WI38 (cell line): ENCODE measurements at regions not wholly inside any gene's neighbourhood (a gene's known extent, or its start where the extent isn't known, plus 50 kb on each side); places are given as distances from the start of the nearest gene placed in this dataset.

Experiments
- H3K4me3 ChIP-seq: 2 replicates; pipeline ENCODE4 v1.5.1; 2011; ENCODE audit warnings: low read depth, mild to moderate bottlenecking, control low read depth, low read length
- TF ChIP-seq, protein P1 (sequence below): IDR thresholded peaks from 2 replicates; pipeline ENCODE4 v1.5.1; 2012; ENCODE audit warnings: low read depth, mild to moderate bottlenecking, control low read depth, low read length

DNA sequence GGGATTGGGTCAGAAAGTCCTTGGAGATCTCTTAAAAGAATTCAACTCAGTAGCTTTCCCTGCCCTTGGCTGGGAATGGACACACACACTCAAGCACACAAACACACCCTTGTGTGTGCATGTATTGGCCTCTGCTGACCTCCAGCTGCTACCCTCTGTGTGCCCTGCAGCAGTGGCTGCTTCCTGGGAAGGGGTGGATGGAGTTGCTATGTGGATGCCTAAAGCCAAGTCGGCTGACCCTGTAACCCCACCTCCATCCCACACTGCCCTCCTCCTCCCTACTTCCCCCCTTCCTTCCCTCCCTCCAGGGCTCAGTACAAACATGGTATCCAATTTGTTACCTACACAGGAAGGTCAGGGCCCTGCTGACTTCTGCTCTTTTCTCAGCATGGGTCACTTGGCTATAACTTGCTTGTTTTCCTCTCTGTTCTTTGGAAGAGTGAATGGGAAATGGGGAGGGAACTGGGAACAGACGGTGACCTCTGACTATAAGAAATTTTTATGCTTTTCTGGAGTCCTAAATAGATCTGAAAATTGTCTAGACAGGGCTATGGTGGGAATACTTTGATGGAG lies 351.6 kb upstream of the TBX3 start:
- TF ChIP-seq, protein P1, sequence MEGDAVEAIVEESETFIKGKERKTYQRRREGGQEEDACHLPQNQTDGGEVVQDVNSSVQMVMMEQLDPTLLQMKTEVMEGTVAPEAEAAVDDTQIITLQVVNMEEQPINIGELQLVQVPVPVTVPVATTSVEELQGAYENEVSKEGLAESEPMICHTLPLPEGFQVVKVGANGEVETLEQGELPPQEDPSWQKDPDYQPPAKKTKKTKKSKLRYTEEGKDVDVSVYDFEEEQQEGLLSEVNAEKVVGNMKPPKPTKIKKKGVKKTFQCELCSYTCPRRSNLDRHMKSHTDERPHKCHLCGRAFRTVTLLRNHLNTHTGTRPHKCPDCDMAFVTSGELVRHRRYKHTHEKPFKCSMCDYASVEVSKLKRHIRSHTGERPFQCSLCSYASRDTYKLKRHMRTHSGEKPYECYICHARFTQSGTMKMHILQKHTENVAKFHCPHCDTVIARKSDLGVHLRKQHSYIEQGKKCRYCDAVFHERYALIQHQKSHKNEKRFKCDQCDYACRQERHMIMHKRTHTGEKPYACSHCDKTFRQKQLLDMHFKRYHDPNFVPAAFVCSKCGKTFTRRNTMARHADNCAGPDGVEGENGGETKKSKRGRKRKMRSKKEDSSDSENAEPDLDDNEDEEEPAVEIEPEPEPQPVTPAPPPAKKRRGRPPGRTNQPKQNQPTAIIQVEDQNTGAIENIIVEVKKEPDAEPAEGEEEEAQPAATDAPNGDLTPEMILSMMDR: no peak

DNA sequence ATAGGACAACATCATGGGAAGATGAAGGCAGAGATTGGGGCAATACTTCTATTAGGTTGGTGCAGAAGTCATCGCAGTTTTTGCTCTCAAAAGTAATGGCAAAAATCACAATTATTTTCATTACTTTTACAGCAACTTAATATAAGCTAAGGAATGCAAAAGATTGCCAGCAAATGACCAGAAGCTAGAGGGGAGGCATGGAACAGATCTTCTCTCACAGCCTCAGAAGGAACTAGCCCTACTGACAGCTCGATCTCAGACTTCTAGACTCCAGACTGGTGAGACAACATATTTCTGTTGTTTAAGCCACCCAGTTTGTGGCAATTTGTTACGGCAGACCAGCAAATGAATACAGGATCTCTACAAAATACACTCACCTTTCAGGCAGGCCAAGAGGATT lies 348.5 kb upstream of the TBX3 start:
- TF ChIP-seq, protein P1: no peak
- no peak overlapping the region for H3K4me3 ChIP-seq

More for the DNA sequence above, 351.6 kb upstream of the TBX3 start:
- H3K4me3 ChIP-seq: no peak overlapping the region

DNA sequence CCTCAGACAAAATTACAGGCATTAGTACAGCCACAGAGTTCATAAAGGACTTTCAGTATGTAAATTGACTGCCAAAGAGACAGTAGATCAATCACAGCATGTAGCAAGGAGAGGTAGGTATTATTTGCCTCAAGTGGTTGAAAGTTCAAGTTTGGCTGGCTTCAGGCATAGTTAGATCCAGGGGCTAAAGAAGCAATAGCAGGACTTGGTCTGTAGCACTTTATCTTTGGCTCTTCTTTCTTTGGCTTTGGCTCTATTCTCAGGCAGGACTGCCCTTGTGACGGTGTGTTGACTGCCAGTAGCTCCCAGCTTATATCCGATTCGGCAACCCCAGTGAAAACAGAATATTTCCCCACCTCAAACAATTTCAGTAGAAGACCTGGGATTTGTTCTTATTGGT lies 346.0 kb upstream of the TBX3 start:
- no peak overlapping the region for H3K4me3 ChIP-seq
- TF ChIP-seq, protein P1: no peak

DNA sequence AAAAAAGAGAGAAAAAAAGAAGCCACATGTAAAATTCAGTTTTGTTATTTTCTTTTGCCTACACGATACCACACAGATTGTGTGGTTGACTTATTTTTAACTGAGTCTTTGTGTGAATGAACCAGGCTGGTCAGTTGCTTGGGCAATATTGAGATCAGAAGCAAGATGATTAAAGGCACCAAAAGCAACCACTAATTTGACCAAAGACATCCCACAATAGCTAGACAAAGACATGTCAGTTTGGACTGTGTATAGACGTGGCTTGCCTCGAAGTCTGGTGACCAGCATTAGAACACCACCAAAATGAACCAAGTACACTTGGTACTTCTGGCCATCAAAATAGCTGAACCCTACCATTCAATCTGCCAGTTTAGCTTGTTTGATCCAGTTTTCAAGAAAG lies 340.6 kb upstream of the TBX3 start:
- H3K4me3 ChIP-seq: no peak overlapping the region
- TF ChIP-seq, protein P1: no peak

DNA sequence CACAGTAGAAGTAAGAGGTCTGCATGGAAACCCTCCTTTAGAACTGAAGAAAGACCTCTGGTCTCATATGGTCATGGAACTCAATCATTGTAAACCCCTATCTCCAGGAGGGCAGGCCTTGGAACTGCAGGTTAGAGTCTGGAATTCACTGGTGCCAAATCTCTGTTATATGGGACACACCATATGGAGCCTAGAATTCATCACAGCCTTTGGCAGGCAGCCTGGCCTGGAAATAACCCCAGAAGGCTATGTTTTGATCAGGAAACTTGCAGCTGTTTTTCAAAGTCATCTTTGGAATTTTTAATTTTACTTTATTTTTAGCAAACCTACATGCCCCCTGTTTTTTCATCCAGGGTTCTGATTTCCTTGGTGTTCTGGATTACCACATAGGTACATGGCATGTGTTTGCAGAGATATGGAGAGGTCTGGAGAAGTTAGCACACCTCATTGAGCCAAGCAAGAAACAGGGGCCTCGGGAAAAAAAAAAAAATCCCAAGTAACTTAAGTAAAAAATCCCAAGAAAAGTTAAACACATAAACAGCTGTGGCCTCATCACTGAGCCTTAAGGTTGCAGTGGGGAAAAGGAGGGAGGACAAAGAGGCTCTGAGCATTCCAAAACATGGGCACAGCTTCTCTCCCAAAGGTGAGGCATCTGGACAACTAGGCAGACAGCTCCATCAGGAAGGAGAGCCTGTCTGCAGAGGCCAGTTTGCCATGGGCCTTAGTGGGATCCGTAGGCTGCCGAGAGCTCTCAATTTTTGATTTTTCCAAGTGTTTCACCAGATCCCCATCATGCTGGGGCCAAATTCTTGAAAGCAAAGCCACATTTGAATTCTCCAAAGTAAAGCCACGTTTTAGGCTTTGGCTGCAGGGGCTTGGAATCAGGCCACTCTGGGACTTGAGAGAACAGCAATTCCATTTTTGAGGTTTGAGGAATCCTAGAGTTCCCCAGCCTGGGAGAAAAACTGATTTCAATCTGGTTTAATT lies 339.6 kb upstream of the TBX3 start:
- TF ChIP-seq, protein P1: no peak
- no peak overlapping the region for H3K4me3 ChIP-seq

DNA sequence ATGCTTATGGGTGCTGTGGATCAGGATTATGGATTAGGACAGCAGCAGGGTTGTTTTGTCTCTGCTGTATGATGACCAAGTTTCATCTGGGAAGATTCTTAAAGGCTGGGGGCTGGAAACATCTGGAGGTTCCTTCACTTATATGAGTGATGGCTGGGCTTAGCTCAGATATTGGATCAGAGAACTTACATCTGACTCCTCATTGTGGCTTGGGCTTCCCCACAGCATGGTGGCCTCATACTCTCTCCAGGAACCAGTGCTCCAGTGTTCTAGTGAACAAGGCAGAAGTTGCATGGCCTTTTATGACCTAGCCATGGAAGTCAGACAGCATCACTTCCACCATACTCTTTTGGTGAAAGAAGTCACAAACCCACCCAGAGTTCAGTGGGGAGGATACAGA lies 336.1 kb upstream of the TBX3 start:
- TF ChIP-seq, protein P1: no peak
- H3K4me3 ChIP-seq: no peak overlapping the region

DNA sequence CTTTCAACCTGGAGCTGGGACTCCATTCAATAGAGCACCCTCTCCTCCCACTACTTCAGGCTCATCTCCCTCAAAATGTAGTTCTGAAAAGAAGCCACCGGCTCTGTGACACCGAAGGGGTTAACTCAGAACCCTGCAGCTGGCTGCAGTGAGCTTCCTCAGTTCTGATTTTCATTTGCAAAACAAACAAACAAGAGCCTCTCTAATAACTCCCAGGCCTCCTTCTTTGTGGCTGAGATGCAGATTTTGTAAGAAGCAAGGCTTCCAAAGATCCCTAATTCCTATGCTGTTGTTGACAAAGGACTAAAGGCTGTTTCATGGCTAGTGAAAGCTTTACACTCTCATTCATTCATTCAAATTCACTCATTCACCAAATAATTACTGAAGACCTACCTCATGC lies 333.4 kb upstream of the TBX3 start:
- TF ChIP-seq, protein P1: no peak
- H3K4me3 ChIP-seq: no peak overlapping the region
